Keratinocyte (primary cell): ENCODE measurements at regions not wholly inside any gene's neighbourhood (a gene's known extent, or its start where the extent isn't known, plus 50 kb on each side); places are given as distances from the start of the nearest gene placed in this dataset.

Experiments
- DNase-seq: peaks from one replicate; pipeline ENCODE4 v3.0.0-alpha.2; 2011; ENCODE audit warnings: low read depth, missing footprints, low spot score
- FAIRE-seq: peaks from 2 replicates; lab custom pipeline; 2011; peaks lifted over from hg19 to GRCh38; lab: Jason Lieb, UNC
- H2AFZ ChIP-seq: 2 replicates; pipeline ENCODE4 v1.6.0; 2012; ENCODE audit warnings: low read length, control low read depth, inconsistent platforms; ENCODE audit not compliant: control insufficient read depth
- H3K27ac ChIP-seq: 2 replicates; pipeline ENCODE4 v1.5.1; 2011; ENCODE audit warnings: low read length; ENCODE audit not compliant: control insufficient read depth, insufficient read depth
- H3K27me3 ChIP-seq: 3 replicates; pipeline ENCODE4 v1.6.0; 2011; ENCODE audit warnings: low read length; ENCODE audit not compliant: control insufficient read depth, insufficient read depth; ENCODE audit errors: extremely low read depth
- H3K36me3 ChIP-seq, 2 experiments: 2 replicates in 1 of 2; 3 replicates in 1 of 2; pipeline ENCODE4 v1.5.1; 2011; ENCODE audit warnings: low read length in 2 of 2, mild to moderate bottlenecking in 1 of 2; ENCODE audit not compliant: control insufficient read depth in 2 of 2, insufficient read depth in 2 of 2; ENCODE audit errors: extremely low read depth in 1 of 2
- H3K4me1 ChIP-seq: 3 replicates; pipeline ENCODE4 v1.5.1; 2011; ENCODE audit warnings: low read length; ENCODE audit not compliant: control insufficient read depth, insufficient read depth; ENCODE audit errors: extremely low read depth
- H3K4me2 ChIP-seq: 3 replicates; pipeline ENCODE4 v1.6.0; 2011; ENCODE audit warnings: low read depth, low read length; ENCODE audit not compliant: control insufficient read depth, insufficient read depth; ENCODE audit errors: extremely low read depth
- H3K4me3 ChIP-seq, 3 experiments: fragments of 200-600 bp in 1 of 3; sonication (generic) in 1 of 3; 2 replicates in 2 of 3; 3 replicates in 1 of 3; pipeline ENCODE4 v1.5.1; 2011 to 2016; ENCODE audit warnings: low read length in 3 of 3, mild to moderate bottlenecking in 3 of 3, control low read depth in 2 of 3, inconsistent platforms in 1 of 3, low read depth in 1 of 3, mixed read lengths in 1 of 3, mixed run types in 1 of 3, moderate library complexity in 1 of 3; ENCODE audit not compliant: control insufficient read depth in 2 of 3, insufficient read depth in 2 of 3; ENCODE audit errors: extremely low read depth in 1 of 3
- H3K79me2 ChIP-seq: 2 replicates; pipeline ENCODE4 v1.6.0; 2012; ENCODE audit warnings: low read length; ENCODE audit not compliant: control insufficient read depth, insufficient read depth
- H3K9ac ChIP-seq: 3 replicates; pipeline ENCODE4 v1.6.0; 2011; ENCODE audit warnings: low read length; ENCODE audit not compliant: control insufficient read depth, insufficient read depth; ENCODE audit errors: extremely low read depth
- H3K9me1 ChIP-seq: 3 replicates; pipeline ENCODE4 v1.6.0; 2011; ENCODE audit warnings: low read length; ENCODE audit not compliant: control insufficient read depth, insufficient read depth; ENCODE audit errors: extremely low read depth
- H3K9me3 ChIP-seq: 2 replicates; pipeline ENCODE4 v1.5.1; 2012; ENCODE audit warnings: low read depth, low read length; ENCODE audit not compliant: control insufficient read depth
- H4K20me1 ChIP-seq: 3 replicates; pipeline ENCODE4 v1.6.0; 2011; ENCODE audit warnings: low read length; ENCODE audit not compliant: control insufficient read depth, insufficient read depth; ENCODE audit errors: extremely low read depth
- EZH2 ChIP-seq: IDR thresholded peaks from one replicate; pipeline ENCODE4 v1.6.1; 2012; ENCODE audit warnings: inconsistent platforms, mild to moderate bottlenecking, low read length, moderate library complexity
- dilution Hi-C: fragments of 300-500 bp; cut with MboI; formaldehyde crosslinking; loops from one replicate; pipeline ENCODE4 v1.7.0; 2020; ENCODE audit warnings: low sequenced_read_pairs; ENCODE audit not compliant: extremely low pct_ligation_motif_present
- TF ChIP-seq, protein P1 (sequence below), 3 experiments: IDR thresholded peaks in 1 of 3; conservative IDR thresholded peaks in 1 of 3; optimal IDR thresholded peaks in 1 of 3; 2 replicates in 2 of 3; 3 replicates in 1 of 3; pipeline versions ENCODE3 to v1.5.1; 2011; ENCODE audit warnings: low read length in 3 of 3, mild to moderate bottlenecking in 3 of 3, moderate library complexity in 2 of 3, control low read depth in 1 of 3, inconsistent platforms in 1 of 3; ENCODE audit not compliant: insufficient read depth in 2 of 3; ENCODE audit errors: extremely low read depth in 1 of 3

DNA sequence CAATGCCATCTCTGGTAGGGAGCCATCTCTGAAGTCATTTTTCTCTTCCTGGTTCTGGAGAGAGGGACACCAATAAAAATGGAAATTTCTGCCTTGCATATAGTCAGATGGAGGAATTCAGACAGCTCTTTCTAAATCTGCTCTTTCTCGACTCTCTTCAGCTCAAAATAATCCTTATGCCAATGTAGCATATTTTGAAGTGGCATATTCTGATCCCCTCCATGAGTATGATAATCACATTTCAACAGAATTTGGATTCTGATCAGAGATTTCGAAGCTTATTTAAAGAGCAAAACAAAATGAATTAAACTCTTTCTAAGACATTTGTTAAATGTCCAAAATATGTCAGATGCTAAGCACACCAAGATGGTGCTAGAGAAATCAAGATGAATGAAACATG is 267.1 kb upstream of the BTBD3 start:
- no peak overlapping the region for H3K4me2 ChIP-seq
- FAIRE-seq (no peak), DNase-seq (no peak)
- no peaks in the 10 kb centered on the region for H4K20me1 ChIP-seq
- no peaks in the 10 kb centered on the region for H3K27me3 ChIP-seq
- H3K27ac ChIP-seq: no peak overlapping the region
- no peak overlapping the region for H3K9ac ChIP-seq
- dilution Hi-C loops: no loop called here
- H3K79me2 ChIP-seq: no peaks in the 10 kb centered on the region
- no peaks in the 10 kb centered on the region for H3K9me3 ChIP-seq
- no peaks in the 10 kb centered on the region for H3K9me1 ChIP-seq
- no peaks in the 10 kb centered on the region for H3K36me3 ChIP-seq
- no peak overlapping the region for H3K4me3 ChIP-seq
- TF ChIP-seq, protein P1, sequence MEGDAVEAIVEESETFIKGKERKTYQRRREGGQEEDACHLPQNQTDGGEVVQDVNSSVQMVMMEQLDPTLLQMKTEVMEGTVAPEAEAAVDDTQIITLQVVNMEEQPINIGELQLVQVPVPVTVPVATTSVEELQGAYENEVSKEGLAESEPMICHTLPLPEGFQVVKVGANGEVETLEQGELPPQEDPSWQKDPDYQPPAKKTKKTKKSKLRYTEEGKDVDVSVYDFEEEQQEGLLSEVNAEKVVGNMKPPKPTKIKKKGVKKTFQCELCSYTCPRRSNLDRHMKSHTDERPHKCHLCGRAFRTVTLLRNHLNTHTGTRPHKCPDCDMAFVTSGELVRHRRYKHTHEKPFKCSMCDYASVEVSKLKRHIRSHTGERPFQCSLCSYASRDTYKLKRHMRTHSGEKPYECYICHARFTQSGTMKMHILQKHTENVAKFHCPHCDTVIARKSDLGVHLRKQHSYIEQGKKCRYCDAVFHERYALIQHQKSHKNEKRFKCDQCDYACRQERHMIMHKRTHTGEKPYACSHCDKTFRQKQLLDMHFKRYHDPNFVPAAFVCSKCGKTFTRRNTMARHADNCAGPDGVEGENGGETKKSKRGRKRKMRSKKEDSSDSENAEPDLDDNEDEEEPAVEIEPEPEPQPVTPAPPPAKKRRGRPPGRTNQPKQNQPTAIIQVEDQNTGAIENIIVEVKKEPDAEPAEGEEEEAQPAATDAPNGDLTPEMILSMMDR (optimal IDR thresholded peaks at IDR 0.05 in 1 of 3, IDR thresholded peaks at IDR 0.05 in 1 of 3, conservative IDR thresholded peaks at IDR 0.05 in 1 of 3; ENCODE audit: extremely low read depth in 1 of 3, insufficient read depth in 2 of 3, low read length in 3 of 3): no peak
- TF ChIP-seq EZH2: no peak
- H3K4me1 ChIP-seq: no peaks in the 10 kb centered on the region
- H2AFZ ChIP-seq: no peak overlapping the region

DNA sequence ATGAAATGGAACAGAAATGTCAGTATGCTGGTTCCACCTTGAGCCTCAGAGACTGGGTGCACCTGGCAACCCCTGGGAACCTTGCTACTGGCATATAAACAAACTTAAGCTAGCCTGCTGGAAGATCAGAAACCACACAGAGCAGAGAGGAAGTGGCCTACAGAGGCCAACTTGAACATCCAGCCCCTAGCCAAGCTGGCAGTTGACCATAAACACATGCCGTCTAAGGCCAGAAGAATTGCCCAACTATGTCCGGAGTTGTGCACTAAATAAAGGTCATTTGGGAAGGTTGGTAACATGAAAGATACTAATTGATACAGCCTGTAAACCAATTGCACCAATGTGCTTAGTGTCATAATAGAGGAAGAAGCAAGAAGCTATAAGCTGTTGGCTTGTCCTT is 266.6 kb upstream of the BTBD3 start:
- Histone ChIP-seq H3K4me3 (no peak overlapping the region), H3K36me3 (no peaks in the 10 kb centered on the region), H3K9me1 (no peaks in the 10 kb centered on the region), H3K4me1 (no peaks in the 10 kb centered on the region), H3K4me2 (no peak overlapping the region), H3K9me3 (no peaks in the 10 kb centered on the region), H3K9ac (no peak overlapping the region), H3K27me3 (no peaks in the 10 kb centered on the region), H3K79me2 (no peaks in the 10 kb centered on the region), H2AFZ (no peak overlapping the region), H3K27ac (no peak overlapping the region), H4K20me1 (no peaks in the 10 kb centered on the region)
- FAIRE-seq (no peak), DNase-seq (no peak)
- TF ChIP-seq, protein P1 (optimal IDR thresholded peaks at IDR 0.05 in 1 of 3, IDR thresholded peaks at IDR 0.05 in 1 of 3, conservative IDR thresholded peaks at IDR 0.05 in 1 of 3; ENCODE audit: extremely low read depth in 1 of 3, insufficient read depth in 2 of 3, low read length in 3 of 3): no peak
- no peak for TF ChIP-seq EZH2
- dilution Hi-C loops: no loop called here
